PC-3 (cell line): ENCODE measurements at regions not wholly inside any gene's neighbourhood (a gene's known extent, or its start where the extent isn't known, plus 50 kb on each side); places are given as distances from the start of the nearest gene placed in this dataset.

Source experiments
- ATAC-seq: fragments of 200-7000 bp; cut with Tn5 transposase; 2 replicates; pipeline ENCODE4 v1.9.1; 2020; ENCODE audit warnings: mild to moderate bottlenecking, moderate library complexity
- BruUV-seq: library from RNA; stranded (reverse); fragments of 400-500 nt; replicated peaks from 2 replicates; lab custom pipeline; 2021; lab: Mats Ljungman, UMichigan
- CTCF ChIA-PET: fragments of 300-600 bp; sonication (Branson Sonifier 250); formaldehyde crosslinking; loops from one replicate; lab custom pipeline; 2022; ENCODE audit warnings: antibody characterized with exemption; lab: Charles Lee
- POLR2A ChIA-PET: fragments of 300-600 bp; sonication (Branson Sonifier 250); formaldehyde crosslinking; loops from one replicate; lab custom pipeline; 2022; ENCODE audit warnings: antibody characterized with exemption; ENCODE audit not compliant: unreplicated experiment; lab: Charles Lee
- DNase-seq: peaks from one replicate; pipeline ENCODE4 v3.0.0-alpha.2; 2015
- H2AFZ ChIP-seq: fragments of 300-600 bp; sonication (generic); 2 replicates; pipeline ENCODE4 v1.6.0; 2016; ENCODE audit warnings: antibody characterized with exemption, low read length
- H3F3A ChIP-seq: fragments of 300-600 bp; sonication (generic); one replicate; pipeline ENCODE4 v1.6.0; 2017; ENCODE audit warnings: antibody characterized with exemption, low read length, control low read depth, mild to moderate bottlenecking; ENCODE audit not compliant: unreplicated experiment
- H3K27ac ChIP-seq: fragments of 300-600 bp; sonication (generic); 2 replicates; pipeline ENCODE4 v1.5.1; 2016; ENCODE audit warnings: mild to moderate bottlenecking, low read length
- H3K27me3 ChIP-seq: fragments of 300-600 bp; sonication (generic); 2 replicates; pipeline ENCODE4 v1.6.1; 2016; ENCODE audit warnings: low read length, mixed read lengths
- H3K36me3 ChIP-seq: fragments of 300-600 bp; sonication (generic); 2 replicates; pipeline ENCODE4 v1.6.1; 2016; ENCODE audit warnings: low read depth, mixed run types, low read length, mixed read lengths
- H3K4me1 ChIP-seq: fragments of 300-600 bp; sonication (generic); 2 replicates; pipeline ENCODE4 v1.5.1; 2016; ENCODE audit warnings: low read length; ENCODE audit not compliant: insufficient read depth
- H3K4me2 ChIP-seq: fragments of 300-600 bp; sonication (generic); 2 replicates; pipeline ENCODE4 v1.6.0; 2016; ENCODE audit warnings: low read length
- H3K4me3 ChIP-seq: fragments of 300-600 bp; sonication (generic); 2 replicates; pipeline ENCODE4 v1.5.1; 2016; ENCODE audit warnings: mild to moderate bottlenecking, low read length, mixed read lengths
- H3K79me2 ChIP-seq: fragments of 300-600 bp; sonication (generic); 2 replicates; pipeline ENCODE4 v1.6.1; 2017; ENCODE audit warnings: low read length, mixed read lengths
- H3K9ac ChIP-seq: fragments of 300-600 bp; sonication (generic); 2 replicates; pipeline ENCODE4 v1.6.0; 2016; ENCODE audit warnings: mild to moderate bottlenecking, low read length
- H3K9me2 ChIP-seq: fragments of 300-600 bp; sonication (generic); replicated peaks from 2 replicates; pipeline ENCODE4 v1.6.1; 2016; ENCODE audit warnings: mixed run types, low read length, mixed read lengths
- H3K9me3 ChIP-seq: fragments of 300-600 bp; sonication (generic); 2 replicates; pipeline ENCODE4 v1.6.1; 2016; ENCODE audit warnings: low read length, mixed read lengths
- H4K20me1 ChIP-seq: fragments of 300-600 bp; sonication (generic); 2 replicates; pipeline ENCODE4 v1.6.1; 2016; ENCODE audit warnings: low read length, mixed read lengths
- CTCF ChIP-seq: fragments of 300-600 bp; sonication (generic); conservative IDR thresholded peaks from 2 replicates; pipeline ENCODE4 v1.5.1; 2017; ENCODE audit warnings: antibody characterized with exemption, low read depth, mild to moderate bottlenecking, low read length
- EZH2 ChIP-seq: fragments of 300-600 bp; sonication (generic); IDR thresholded peaks from one replicate; pipeline ENCODE4 v1.6.1; 2017; ENCODE audit warnings: antibody characterized with exemption, mild to moderate bottlenecking, low read length; ENCODE audit not compliant: unreplicated experiment
- EZH2phosphoT487 ChIP-seq: fragments of 300-600 bp; sonication (generic); IDR thresholded peaks from 2 replicates; pipeline ENCODE4 v1.6.1; 2018; ENCODE audit warnings: mild to moderate bottlenecking, antibody characterized with exemption, low read length, borderline replicate concordance
- intact Hi-C: fragments of 100-400 bp; cut with micrococcal nuclease; formaldehyde crosslinking; loops from 2 replicates; pipeline ENCODE4 v1.9.0; 2023

GRCh38 chr6:164531736-164532135 is 777.7 kb downstream of the C6orf118 start:
- H3K4me2 ChIP-seq = no peak overlapping the region
- H3K9me2 ChIP-seq = no peaks in the 10 kb centered on the region
- no peak overlapping the region for H3K9ac ChIP-seq
- H3K4me3 ChIP-seq = no peak overlapping the region
- H3K36me3 ChIP-seq = no peaks in the 10 kb centered on the region
- ATAC-seq = no peak
- POLR2A ChIA-PET = no interaction called here
- no peaks in the 10 kb centered on the region for H4K20me1 ChIP-seq
- CTCF ChIA-PET = no interaction called here
- no peak overlapping the region for H2AFZ ChIP-seq
- TF ChIP-seq CTCF = no peak
- no peaks in the 10 kb centered on the region for H3F3A ChIP-seq
- DNase-seq = peak; percentile 2
- intact Hi-C loops = no loop called here
- H3K9me3 ChIP-seq = no peaks in the 10 kb centered on the region
- BruUV-seq = no TSS peak
- no peaks in the 10 kb centered on the region for H3K27me3 ChIP-seq
- no peaks in the 10 kb centered on the region for H3K4me1 ChIP-seq
- H3K79me2 ChIP-seq = no peaks in the 10 kb centered on the region
- H3K27ac ChIP-seq = no peak overlapping the region

- Histone ChIP-seq H3K4me3 (no peak overlapping the region), H3K4me1 (no peaks in the 10 kb centered on the region), H3K4me2 (no peak overlapping the region), H3K9me2 (no peaks in the 10 kb centered on the region), H3K27me3 (no peaks in the 10 kb centered on the region), H3K27ac (no peak overlapping the region), H3F3A (no peaks in the 10 kb centered on the region), H3K9me3 (no peaks in the 10 kb centered on the region), H2AFZ (no peak overlapping the region), H3K36me3 (no peaks in the 10 kb centered on the region), H3K9ac (no peak overlapping the region), H3K79me2 (no peaks in the 10 kb centered on the region), H4K20me1 (no peaks in the 10 kb centered on the region)
- ChIA-PET POLR2A (no interaction called here), CTCF (no interaction called here)
- TF ChIP-seq EZH2phosphoT487 (no peak), CTCF (no peak), EZH2 (no peak)
- ATAC-seq = no peak
- no TSS peak for BruUV-seq
- DNase-seq = no peak
- intact Hi-C loops = no loop called here
These were observed 780.9 kb downstream of the C6orf118 start for GRCh38 chr6:164528539-164528938.

- Histone ChIP-seq H3K4me1 (no peaks in the 10 kb centered on the region), H3K9me2 (no peaks in the 10 kb centered on the region), H4K20me1 (no peaks in the 10 kb centered on the region), H3K9ac (no peak overlapping the region), H3K27ac (no peak overlapping the region), H3F3A (no peaks in the 10 kb centered on the region), H3K36me3 (no peaks in the 10 kb centered on the region), H2AFZ (no peak overlapping the region), H3K79me2 (no peaks in the 10 kb centered on the region), H3K9me3 (no peaks in the 10 kb centered on the region), H3K4me2 (no peak overlapping the region), H3K27me3 (no peaks in the 10 kb centered on the region), H3K4me3 (no peak overlapping the region)
- ChIA-PET POLR2A (no interaction called here), CTCF (no interaction called here)
- BruUV-seq = no TSS peak
- DNase-seq = no peak
- intact Hi-C loops = no loop called here
- no peak for ATAC-seq
- TF ChIP-seq EZH2 (no peak), EZH2phosphoT487 (no peak), CTCF (no peak)
These were observed 786.2 kb downstream of the C6orf118 start for GRCh38 chr6:164523087-164523654.
